HG03439 (cell line): ENCODE measurements at regions not wholly inside any gene's neighbourhood (a gene's known extent, or its start where the extent isn't known, plus 50 kb on each side); places are given as distances from the start of the nearest gene placed in this dataset.

ENCODE experiments used
- ATAC-seq: cut with Tn5 transposase; IDR thresholded peaks from one replicate; pipeline ENCODE4 v1.9.1; 2021; ENCODE audit warnings: mild to moderate bottlenecking, moderate library complexity; ENCODE audit not compliant: unreplicated experiment

- no peak for ATAC-seq
These were observed 518.9 kb upstream of the CELF2 start for GRCh38 chr10:10498781-10499180.

GRCh38 chr10:10499839-10500238 is 517.8 kb upstream of the CELF2 start:
- no peak for ATAC-seq

GRCh38 chr10:10500937-10501336 is 516.7 kb upstream of the CELF2 start:
- no peak for ATAC-seq

GRCh38 chr10:10503772-10504171 is 513.9 kb upstream of the CELF2 start:
- ATAC-seq = no peak

DNA sequence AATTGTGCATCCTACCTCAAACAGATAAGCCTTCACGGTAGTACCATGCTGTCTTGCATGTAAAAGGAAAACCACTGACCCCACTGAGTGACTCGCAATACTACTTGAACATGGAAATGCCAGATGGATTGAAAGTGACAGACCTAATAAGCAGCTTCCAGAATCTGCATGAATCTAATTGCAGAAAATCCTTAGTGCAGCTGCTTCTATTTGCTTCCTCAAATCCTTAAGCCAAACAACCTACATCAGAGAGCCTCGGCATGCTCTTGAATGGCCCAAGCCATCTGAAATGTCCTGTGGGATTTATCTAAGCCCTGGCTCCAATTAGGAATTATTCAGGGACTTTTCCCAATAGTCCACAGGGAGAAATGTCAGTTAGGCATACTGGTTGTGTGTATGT is 509.5 kb upstream of the CELF2 start:
- no peak for ATAC-seq

DNA sequence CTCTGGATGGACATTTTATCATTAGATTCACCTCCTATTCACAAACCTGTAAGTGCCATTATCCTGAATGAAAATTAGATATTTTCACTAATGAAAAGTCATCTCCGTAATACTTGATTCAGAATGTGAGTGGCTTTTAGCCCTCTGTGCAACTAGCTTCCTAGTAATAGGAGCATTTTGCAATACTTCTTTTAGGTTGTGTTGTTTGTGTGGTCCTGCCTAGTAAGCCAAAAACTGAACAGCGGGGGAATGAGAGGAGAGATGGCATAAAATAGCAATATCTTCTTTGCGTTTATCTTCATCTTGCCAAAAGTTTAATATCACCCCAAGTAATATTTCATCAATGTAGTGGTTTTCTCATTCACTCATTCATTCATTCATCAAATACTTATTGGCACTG is 507.5 kb upstream of the CELF2 start:
- no peak for ATAC-seq

- no peak for ATAC-seq
These were observed 504.6 kb upstream of the CELF2 start for GRCh38 chr10:10513067-10513466.

GRCh38 chr10:10513898-10514297 is 503.8 kb upstream of the CELF2 start:
- ATAC-seq = no peak

DNA sequence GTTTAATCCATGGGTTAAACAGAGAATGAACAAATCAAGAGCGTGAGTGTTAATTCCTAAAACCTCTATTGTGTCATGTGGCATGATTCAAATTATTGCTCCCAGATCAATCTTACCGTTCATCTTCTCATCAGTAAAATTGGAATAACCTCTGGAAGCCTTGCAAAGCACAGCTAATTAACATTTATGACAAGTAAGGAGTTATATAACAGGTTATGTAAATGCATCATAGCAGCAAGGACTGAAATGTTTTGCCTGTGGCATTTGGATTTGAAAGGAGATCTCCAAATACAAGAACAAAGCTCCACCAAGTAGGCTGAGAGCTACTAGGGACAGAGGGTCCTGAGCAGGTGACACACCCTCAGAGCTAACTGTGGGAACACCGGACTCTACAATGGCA is 502.9 kb upstream of the CELF2 start:
- no peak for ATAC-seq

GRCh38 chr10:10515479-10516204 is 502.0 kb upstream of the CELF2 start:
- no peak for ATAC-seq

DNA sequence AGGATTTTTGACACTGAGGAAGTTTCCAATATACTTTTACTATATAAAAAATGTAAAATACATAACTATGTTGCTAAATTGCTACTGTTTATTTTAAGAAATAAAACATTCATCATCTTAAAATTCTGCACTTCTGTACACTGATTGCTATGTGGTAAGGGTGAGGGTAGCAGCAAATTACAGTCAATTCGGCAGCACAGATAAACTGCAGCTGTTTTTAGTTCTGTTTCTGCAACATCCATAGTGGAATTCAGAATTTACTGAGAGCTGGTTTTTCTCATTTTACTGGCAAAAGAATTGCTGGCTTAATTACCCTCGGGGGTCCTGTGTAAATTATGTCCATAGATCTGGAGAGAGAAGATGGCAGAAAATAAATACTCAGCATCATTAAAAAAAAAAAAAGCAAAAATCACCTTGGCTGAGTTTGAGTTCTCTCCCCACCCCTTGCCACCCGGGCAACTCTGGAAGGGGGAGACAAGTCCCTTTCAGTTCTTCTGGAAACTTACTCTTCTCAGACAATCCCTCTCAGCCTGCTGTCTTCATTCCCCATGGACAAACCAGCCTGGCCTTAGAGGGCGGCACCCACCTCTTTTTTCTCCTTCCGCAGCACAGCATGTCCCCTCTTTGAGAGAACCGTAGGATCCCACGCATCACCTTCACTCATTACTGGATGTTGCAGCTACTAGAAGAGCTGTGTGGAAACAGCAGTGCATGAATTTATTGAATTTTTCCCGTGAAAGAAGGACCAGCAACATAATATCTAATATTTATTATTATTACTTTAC is 501.1 kb upstream of the CELF2 start:
- no peak for ATAC-seq

- no peak for ATAC-seq
These were observed 499.8 kb upstream of the CELF2 start for GRCh38 chr10:10517866-10518265.

DNA sequence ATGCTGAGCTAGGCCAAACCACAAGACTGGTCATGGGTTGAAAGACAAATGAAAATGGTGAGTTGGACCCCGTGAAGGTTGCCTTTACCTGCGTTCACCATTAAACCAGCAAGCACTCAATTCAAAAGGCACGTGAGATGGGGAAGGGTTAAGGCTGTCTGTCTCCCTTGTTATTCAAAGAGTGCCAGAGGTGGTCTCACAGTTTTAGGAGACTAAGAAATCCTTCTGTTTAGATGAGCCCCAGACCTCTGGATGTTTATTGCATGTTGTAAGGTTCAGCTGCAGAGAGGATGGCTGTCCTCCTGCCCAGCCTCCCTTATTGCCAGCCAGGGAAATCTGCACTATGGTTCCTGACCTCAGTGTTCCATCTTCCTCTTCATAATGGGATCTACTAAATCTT is 498.0 kb upstream of the CELF2 start:
- no peak for ATAC-seq

- peak; percentile 99 for ATAC-seq
These were observed 496.9 kb upstream of the CELF2 start for GRCh38 chr10:10520491-10521385.

DNA sequence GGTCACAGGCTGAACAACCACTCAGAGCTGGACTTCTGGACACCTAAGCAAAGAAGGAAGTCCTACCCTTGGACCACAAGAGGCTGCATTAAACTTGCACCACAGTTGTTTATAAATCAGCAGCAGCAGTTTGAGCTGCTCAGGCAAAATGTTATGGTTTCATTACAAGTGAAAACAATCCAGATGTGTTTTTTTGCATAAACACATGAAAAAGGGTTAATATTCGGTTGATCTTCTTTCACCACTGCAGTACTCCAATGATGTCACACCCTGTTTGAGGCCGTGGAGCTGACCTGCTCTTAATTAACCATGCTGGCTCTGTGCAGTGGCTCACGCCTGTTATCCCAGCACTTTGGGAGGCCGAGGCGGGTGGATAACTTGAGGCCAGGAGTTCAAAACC is 490.8 kb upstream of the CELF2 start:
- ATAC-seq = no peak

GRCh38 chr10:10527861-10528562 is 489.7 kb upstream of the CELF2 start:
- no peak for ATAC-seq

- ATAC-seq = no peak
These were observed 489.1 kb upstream of the CELF2 start for GRCh38 chr10:10528563-10528910.

- ATAC-seq = no peak
These were observed 487.4 kb upstream of the CELF2 start for GRCh38 chr10:10530313-10530712.

DNA sequence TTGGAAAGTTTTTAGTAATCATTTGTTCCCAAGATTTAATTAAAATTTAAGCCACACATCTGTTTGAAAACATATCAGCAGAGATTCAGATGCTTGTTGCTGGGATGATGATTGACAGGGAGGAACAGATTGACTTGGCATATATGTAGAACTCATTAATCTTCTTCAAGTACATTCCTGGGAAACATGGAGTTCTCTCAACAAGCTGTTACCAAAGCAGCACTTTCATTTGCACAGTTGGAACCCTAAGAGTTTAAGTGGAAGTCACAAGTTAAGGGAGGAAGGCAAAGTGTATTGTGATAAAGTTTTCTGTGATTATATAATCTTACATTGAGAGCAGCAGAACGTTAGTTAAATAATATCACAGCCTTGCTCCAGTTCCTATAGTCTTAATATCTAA is 485.4 kb upstream of the CELF2 start:
- no peak for ATAC-seq

GRCh38 chr10:10532826-10533225 is 484.8 kb upstream of the CELF2 start:
- ATAC-seq = no peak

GRCh38 chr10:10533437-10533836 is 484.2 kb upstream of the CELF2 start:
- no peak for ATAC-seq
